GM18909 (cell line): ENCODE measurements at regions not wholly inside any gene's neighbourhood (a gene's known extent, or its start where the extent isn't known, plus 50 kb on each side); places are given as distances from the start of the nearest gene placed in this dataset.

ENCODE experiments used
- ATAC-seq: cut with Tn5 transposase; IDR thresholded peaks from one replicate; pipeline ENCODE4 v1.9.1; 2021; ENCODE audit warnings: mild to moderate bottlenecking; ENCODE audit not compliant: unreplicated experiment, poor library complexity

GRCh38 chr4:89439533-89439932 lies 131.9 kb upstream of the GPRIN3 start:
- ATAC-seq = no peak

- peak; percentile 77 for ATAC-seq
Measured at GRCh38 chr4:89438102-89438831, 130.7 kb upstream of the GPRIN3 start.

GRCh38 chr4:89434364-89434988 lies 126.9 kb upstream of the GPRIN3 start:
- ATAC-seq = peak; percentile 87

- no peak for ATAC-seq
Measured at GRCh38 chr4:89427782-89428181, 120.2 kb upstream of the GPRIN3 start.

GRCh38 chr4:89425023-89425422 lies 117.4 kb upstream of the GPRIN3 start:
- ATAC-seq = no peak

GRCh38 chr4:89422441-89422990 lies 114.9 kb upstream of the GPRIN3 start:
- ATAC-seq = no peak

GRCh38 chr4:89420507-89420906 lies 112.9 kb upstream of the GPRIN3 start:
- ATAC-seq = no peak

GRCh38 chr4:89419111-89419695 lies 111.6 kb upstream of the GPRIN3 start:
- no peak for ATAC-seq

- ATAC-seq = no peak
Measured at GRCh38 chr4:89416960-89417359, 109.4 kb upstream of the GPRIN3 start.

- no peak for ATAC-seq
Measured at GRCh38 chr4:89413518-89413917, 105.9 kb upstream of the GPRIN3 start.

GRCh38 chr4:89411539-89412309 lies 104.1 kb upstream of the GPRIN3 start:
- no peak for ATAC-seq

GRCh38 chr4:89410687-89411086 lies 103.1 kb upstream of the GPRIN3 start:
- no peak for ATAC-seq

GRCh38 chr4:89404530-89404929 lies 96.9 kb upstream of the GPRIN3 start:
- ATAC-seq = no peak

- ATAC-seq = no peak
Measured at GRCh38 chr4:89403826-89404225, 96.2 kb upstream of the GPRIN3 start.

- ATAC-seq = no peak
Measured at GRCh38 chr4:89400287-89401035, 92.9 kb upstream of the GPRIN3 start.

- ATAC-seq = no peak
Measured at GRCh38 chr4:89398644-89399043, 91.0 kb upstream of the GPRIN3 start.

GRCh38 chr4:89398146-89398545 lies 90.5 kb upstream of the GPRIN3 start:
- ATAC-seq = no peak

GRCh38 chr4:89397441-89397840 lies 89.8 kb upstream of the GPRIN3 start:
- ATAC-seq = no peak

- ATAC-seq = no peak
Measured at GRCh38 chr4:89382439-89382838, 74.8 kb upstream of the GPRIN3 start.

GRCh38 chr4:89380980-89381379 lies 73.4 kb upstream of the GPRIN3 start:
- no peak for ATAC-seq
